ENCODE measurements at regions not wholly inside any gene's neighbourhood (a gene's known extent, or its start where the extent isn't known, plus 50 kb on each side); places are given as distances from the start of the nearest gene placed in this dataset.
A peak's percentile ranks its signal among the peaks of the same experiment; 100 is the strongest.

DNA sequence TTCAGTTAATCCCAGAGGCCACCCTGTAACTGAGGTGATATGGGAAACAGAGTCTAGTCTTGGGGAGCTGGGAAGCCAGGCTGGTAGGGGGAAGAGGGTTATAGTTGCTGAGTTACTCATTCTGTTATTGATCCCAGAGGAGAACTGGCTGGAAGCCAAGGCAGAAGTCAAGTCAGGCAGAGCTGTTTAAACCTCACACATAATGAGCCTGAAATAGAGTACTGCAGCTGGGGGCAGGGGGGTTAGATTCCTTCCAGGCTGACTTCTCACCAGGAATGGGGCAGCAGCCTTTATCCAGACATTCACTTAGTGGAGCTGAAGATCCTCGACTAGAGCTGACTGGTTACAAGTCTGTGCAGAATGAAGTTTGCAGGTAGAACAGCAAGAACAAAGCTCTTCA is 144.9 kb downstream of the C4orf33 start:
- Histone ChIP-seq H3K27me3 (replicated peaks; ENCODE audit: insufficient read depth, low read depth, low read length, poor library complexity) (no peaks in the 10 kb centered on the region), H3K27ac (ENCODE audit: low read depth, low read length, poor library complexity, severe bottlenecking) (no peak overlapping the region), H3K9me3 (ENCODE audit: low read depth, low read length, poor library complexity, severe bottlenecking) (no peaks in the 10 kb centered on the region), H3K4me1 (ENCODE audit: insufficient read depth, low read length, poor library complexity, severe bottlenecking) (no peaks in the 10 kb centered on the region), H3K4me3 (ENCODE audit: low read depth, low read length, poor library complexity, severe bottlenecking) (no peak overlapping the region), H3K36me3 (ENCODE audit: insufficient read depth, low read length, poor library complexity, severe bottlenecking) (no peaks in the 10 kb centered on the region)
- no TSS peak for BruUV-seq (replicated peaks)
- CTCF ChIA-PET = no interaction called here
- intact Hi-C loops (cut with micrococcal nuclease; ENCODE audit: unreplicated experiment) = no loop called here
- POLR2A ChIA-PET (ENCODE audit: low non-redundant PET) = no interaction called here
- TF ChIP-seq EZH2 (IDR thresholded peaks at IDR 0.05; ENCODE audit: borderline replicate concordance, low read depth, low read length, poor library complexity, severe bottlenecking) = no peak
- TF ChIP-seq, protein P1, sequence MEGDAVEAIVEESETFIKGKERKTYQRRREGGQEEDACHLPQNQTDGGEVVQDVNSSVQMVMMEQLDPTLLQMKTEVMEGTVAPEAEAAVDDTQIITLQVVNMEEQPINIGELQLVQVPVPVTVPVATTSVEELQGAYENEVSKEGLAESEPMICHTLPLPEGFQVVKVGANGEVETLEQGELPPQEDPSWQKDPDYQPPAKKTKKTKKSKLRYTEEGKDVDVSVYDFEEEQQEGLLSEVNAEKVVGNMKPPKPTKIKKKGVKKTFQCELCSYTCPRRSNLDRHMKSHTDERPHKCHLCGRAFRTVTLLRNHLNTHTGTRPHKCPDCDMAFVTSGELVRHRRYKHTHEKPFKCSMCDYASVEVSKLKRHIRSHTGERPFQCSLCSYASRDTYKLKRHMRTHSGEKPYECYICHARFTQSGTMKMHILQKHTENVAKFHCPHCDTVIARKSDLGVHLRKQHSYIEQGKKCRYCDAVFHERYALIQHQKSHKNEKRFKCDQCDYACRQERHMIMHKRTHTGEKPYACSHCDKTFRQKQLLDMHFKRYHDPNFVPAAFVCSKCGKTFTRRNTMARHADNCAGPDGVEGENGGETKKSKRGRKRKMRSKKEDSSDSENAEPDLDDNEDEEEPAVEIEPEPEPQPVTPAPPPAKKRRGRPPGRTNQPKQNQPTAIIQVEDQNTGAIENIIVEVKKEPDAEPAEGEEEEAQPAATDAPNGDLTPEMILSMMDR (conservative IDR thresholded peaks at IDR 0.05; ENCODE audit: low read depth, low read length) = no peak
- DNase-seq (ENCODE audit: low spot score) = peak; percentile 5

DNA sequence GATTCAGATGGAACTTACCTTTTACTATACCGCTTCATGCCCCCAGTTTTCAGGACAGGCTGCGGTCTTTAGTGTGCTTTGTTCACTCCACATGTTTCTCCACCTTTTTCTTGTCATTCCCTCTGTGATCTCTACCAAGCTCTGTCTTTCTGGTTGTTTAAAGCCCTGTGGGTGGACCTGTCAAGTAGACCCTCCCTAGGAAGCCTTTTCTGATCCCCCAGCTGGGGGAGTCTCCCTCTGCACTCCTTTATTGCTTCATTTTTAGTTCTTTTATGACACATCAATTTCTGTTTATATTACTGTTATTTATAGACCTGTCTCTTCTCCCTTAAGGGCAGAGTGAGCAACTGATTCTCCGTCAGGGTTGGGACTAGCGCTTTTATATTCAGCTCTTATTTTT is 150.2 kb downstream of the C4orf33 start:
- intact Hi-C loops (cut with micrococcal nuclease; ENCODE audit: unreplicated experiment) = no loop called here
- Histone ChIP-seq H3K9me3 (ENCODE audit: low read depth, low read length, poor library complexity, severe bottlenecking) (no peaks in the 10 kb centered on the region), H3K4me3 (ENCODE audit: low read depth, low read length, poor library complexity, severe bottlenecking) (no peak overlapping the region), H3K36me3 (ENCODE audit: insufficient read depth, low read length, poor library complexity, severe bottlenecking) (no peaks in the 10 kb centered on the region), H3K27ac (ENCODE audit: low read depth, low read length, poor library complexity, severe bottlenecking) (no peak overlapping the region), H3K4me1 (ENCODE audit: insufficient read depth, low read length, poor library complexity, severe bottlenecking) (no peaks in the 10 kb centered on the region), H3K27me3 (replicated peaks; ENCODE audit: insufficient read depth, low read depth, low read length, poor library complexity) (no peaks in the 10 kb centered on the region)
- CTCF ChIA-PET = no interaction called here
- POLR2A ChIA-PET (ENCODE audit: low non-redundant PET) = no interaction called here
- BruUV-seq (replicated peaks) = no TSS peak
- no peak for DNase-seq (ENCODE audit: low spot score)
- no peak for TF ChIP-seq EZH2 (IDR thresholded peaks at IDR 0.05; ENCODE audit: borderline replicate concordance, low read depth, low read length, poor library complexity, severe bottlenecking)
- TF ChIP-seq, protein P1 (conservative IDR thresholded peaks at IDR 0.05; ENCODE audit: low read depth, low read length) = no peak

DNA sequence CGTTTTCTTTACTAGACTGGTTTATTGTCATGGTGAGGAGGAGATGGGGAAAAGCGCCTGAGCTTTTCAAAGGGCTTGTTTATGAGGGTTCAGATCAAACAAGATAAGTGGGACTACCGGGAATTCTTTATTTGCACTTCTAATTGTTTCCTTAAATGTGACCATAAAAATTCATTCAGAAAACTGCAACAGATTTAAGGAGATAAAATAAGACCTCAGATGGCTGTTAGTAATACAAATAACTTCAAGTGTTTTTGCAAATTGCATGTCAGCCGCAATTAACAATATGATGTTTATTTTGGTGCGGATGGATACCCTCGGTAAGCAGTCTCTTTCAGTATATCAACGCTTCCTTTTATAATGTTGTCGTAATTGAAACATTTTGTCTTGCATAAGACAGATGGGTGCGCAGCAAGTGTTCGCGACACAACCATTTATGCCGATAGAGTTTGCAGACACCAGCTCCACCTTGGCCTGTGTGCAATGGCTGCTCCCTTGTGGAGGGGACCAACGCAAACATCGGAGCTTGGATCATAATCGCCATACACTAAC is 151.0 kb downstream of the C4orf33 start:
- H3K27ac ChIP-seq (ENCODE audit: low read depth, low read length, poor library complexity, severe bottlenecking) = no peak overlapping the region
- no peaks in the 10 kb centered on the region for H3K36me3 ChIP-seq (ENCODE audit: insufficient read depth, low read length, poor library complexity, severe bottlenecking)
- ChIA-PET CTCF (no interaction called here), POLR2A (ENCODE audit: low non-redundant PET) (no interaction called here)
- no peaks in the 10 kb centered on the region for H3K4me1 ChIP-seq (ENCODE audit: insufficient read depth, low read length, poor library complexity, severe bottlenecking)
- intact Hi-C loops (cut with micrococcal nuclease; ENCODE audit: unreplicated experiment) = no loop called here
- H3K4me3 ChIP-seq (ENCODE audit: low read depth, low read length, poor library complexity, severe bottlenecking) = no peak overlapping the region
- no peak for DNase-seq (ENCODE audit: low spot score)
- no TSS peak for BruUV-seq (replicated peaks)
- H3K27me3 ChIP-seq (replicated peaks; ENCODE audit: insufficient read depth, low read depth, low read length, poor library complexity) = no peaks in the 10 kb centered on the region
- no peaks in the 10 kb centered on the region for H3K9me3 ChIP-seq (ENCODE audit: low read depth, low read length, poor library complexity, severe bottlenecking)
- TF ChIP-seq, protein P1 (conservative IDR thresholded peaks at IDR 0.05; ENCODE audit: low read depth, low read length) = no peak
- TF ChIP-seq EZH2 (IDR thresholded peaks at IDR 0.05; ENCODE audit: borderline replicate concordance, low read depth, low read length, poor library complexity, severe bottlenecking) = no peak

Data from A673 (cell line).